AG04450 (cell line): ENCODE measurements at regions not wholly inside any gene's neighbourhood (a gene's known extent, or its start where the extent isn't known, plus 50 kb on each side); places are given as distances from the start of the nearest gene placed in this dataset.

Experiments
- CTCF ChIA-PET: fragments of 300-600, 350-600 bp; formaldehyde crosslinking; extraction: SDS; loops from one replicate; lab custom pipeline; 2022; ENCODE audit warnings: antibody characterized with exemption, inconsistent platforms; lab: Charles Lee
- POLR2A ChIA-PET: fragments of 350-600 bp; formaldehyde crosslinking; extraction: SDS; loops from one replicate; lab custom pipeline; 2021; ENCODE audit warnings: antibody characterized with exemption, inconsistent platforms; lab: Yijun Ruan, JAX
- DNase-seq: peaks from one replicate; pipeline ENCODE4 v3.0.0-alpha.2; 2011; ENCODE audit warnings: low read depth, low spot score
- H3K27ac ChIP-seq: one replicate; pipeline ENCODE4 v1.5.1; 2012; ENCODE audit warnings: low read depth, low read length, control low read depth
- H3K27me3 ChIP-seq: one replicate; pipeline ENCODE4 v1.6.0; 2012; ENCODE audit warnings: low read length; ENCODE audit not compliant: control insufficient read depth, insufficient read depth
- H3K4me3 ChIP-seq: 2 replicates; pipeline ENCODE4 v1.5.1; 2011; ENCODE audit warnings: mild to moderate bottlenecking, low read depth, low read length, control low read depth
- H3K9me3 ChIP-seq: 2 replicates; pipeline ENCODE4 v1.5.1; 2012; ENCODE audit warnings: low read length; ENCODE audit not compliant: control insufficient read depth, insufficient read depth
- TF ChIP-seq, protein P1 (sequence below): IDR thresholded peaks from 2 replicates; pipeline ENCODE4 v1.5.1; 2011; ENCODE audit warnings: low read depth, low read length, control low read depth, inconsistent platforms

DNA sequence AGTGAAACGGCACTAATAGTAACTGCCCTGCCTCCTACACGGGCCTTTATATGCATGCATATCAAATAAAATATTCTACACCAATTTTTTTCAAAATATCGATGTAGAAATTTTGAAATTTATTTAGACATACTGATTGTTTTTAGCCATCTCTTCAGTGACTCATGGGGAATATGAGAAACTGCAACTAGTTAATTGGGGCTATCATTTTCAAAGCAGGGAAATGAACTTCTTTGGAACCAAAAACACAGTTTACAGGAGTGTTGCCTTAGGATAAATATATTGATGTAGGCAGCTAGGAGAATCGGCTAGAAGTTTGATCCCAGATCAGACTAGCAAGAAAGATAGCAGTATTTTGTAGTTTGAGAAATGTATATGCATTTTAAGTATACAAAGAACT is 1010.8 kb upstream of the AGA start:
- Histone ChIP-seq H3K4me3 (no peak overlapping the region), H3K27me3 (no peaks in the 10 kb centered on the region), H3K9me3 (peaks cover 5% of the 10 kb centered on the region; the same call in 1 of the 2 replicates), H3K27ac (no peak overlapping the region)
- TF ChIP-seq, protein P1, sequence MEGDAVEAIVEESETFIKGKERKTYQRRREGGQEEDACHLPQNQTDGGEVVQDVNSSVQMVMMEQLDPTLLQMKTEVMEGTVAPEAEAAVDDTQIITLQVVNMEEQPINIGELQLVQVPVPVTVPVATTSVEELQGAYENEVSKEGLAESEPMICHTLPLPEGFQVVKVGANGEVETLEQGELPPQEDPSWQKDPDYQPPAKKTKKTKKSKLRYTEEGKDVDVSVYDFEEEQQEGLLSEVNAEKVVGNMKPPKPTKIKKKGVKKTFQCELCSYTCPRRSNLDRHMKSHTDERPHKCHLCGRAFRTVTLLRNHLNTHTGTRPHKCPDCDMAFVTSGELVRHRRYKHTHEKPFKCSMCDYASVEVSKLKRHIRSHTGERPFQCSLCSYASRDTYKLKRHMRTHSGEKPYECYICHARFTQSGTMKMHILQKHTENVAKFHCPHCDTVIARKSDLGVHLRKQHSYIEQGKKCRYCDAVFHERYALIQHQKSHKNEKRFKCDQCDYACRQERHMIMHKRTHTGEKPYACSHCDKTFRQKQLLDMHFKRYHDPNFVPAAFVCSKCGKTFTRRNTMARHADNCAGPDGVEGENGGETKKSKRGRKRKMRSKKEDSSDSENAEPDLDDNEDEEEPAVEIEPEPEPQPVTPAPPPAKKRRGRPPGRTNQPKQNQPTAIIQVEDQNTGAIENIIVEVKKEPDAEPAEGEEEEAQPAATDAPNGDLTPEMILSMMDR: no peak
- ChIA-PET CTCF (no interaction called here), POLR2A (no interaction called here)
- no peak for DNase-seq

DNA sequence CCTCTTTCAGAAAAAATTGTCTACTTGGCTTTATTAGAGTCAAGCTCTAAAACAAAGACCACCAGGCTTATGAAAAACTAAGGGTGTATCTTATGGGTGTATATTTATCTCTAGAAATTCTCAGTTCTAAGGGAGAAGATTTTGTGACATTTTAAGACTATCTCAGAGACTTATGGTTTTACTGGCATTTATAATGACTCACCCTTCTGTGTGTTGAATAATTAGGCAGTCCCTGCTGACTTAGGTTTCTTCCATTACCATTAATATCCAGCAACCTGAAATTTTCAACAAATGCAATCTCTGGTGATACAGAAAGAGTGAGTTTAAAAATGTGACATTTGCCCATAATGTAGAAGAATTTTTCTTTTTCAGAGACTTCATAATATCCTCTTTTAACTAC is 1015.0 kb upstream of the AGA start:
- ChIA-PET CTCF (no interaction called here), POLR2A (no interaction called here)
- no peak for DNase-seq
- H3K27ac ChIP-seq: no peak overlapping the region
- TF ChIP-seq, protein P1: no peak
- H3K9me3 ChIP-seq: peaks cover under 1% of the 10 kb centered on the region; the same call in 1 of the 2 replicates
- no peaks in the 10 kb centered on the region for H3K27me3 ChIP-seq
- H3K4me3 ChIP-seq: no peak overlapping the region

DNA sequence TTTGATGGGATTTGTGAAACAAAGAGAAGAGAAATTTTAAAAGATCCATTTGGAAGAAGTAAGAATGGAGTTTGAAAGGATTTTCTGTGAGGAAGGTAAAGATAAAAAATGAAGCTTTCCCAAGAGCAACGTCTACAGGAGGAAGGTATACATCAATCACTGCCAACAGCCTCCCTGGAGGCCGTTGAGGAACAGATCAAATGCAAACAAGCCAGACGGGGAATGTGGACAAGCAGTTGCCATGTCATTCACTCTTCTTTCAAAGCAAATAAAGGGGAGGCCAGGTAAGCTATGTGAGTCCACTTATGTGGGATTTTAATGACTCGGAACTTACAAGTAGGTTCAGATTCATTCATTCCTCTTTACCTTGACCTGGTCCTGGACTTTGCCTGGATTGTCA is 1020.5 kb upstream of the AGA start:
- Histone ChIP-seq H3K27ac (no peak overlapping the region), H3K9me3 (no peaks in the 10 kb centered on the region), H3K27me3 (no peaks in the 10 kb centered on the region), H3K4me3 (no peak overlapping the region)
- DNase-seq: no peak
- CTCF ChIA-PET: no interaction called here
- POLR2A ChIA-PET: no interaction called here
- TF ChIP-seq, protein P1: no peak

DNA sequence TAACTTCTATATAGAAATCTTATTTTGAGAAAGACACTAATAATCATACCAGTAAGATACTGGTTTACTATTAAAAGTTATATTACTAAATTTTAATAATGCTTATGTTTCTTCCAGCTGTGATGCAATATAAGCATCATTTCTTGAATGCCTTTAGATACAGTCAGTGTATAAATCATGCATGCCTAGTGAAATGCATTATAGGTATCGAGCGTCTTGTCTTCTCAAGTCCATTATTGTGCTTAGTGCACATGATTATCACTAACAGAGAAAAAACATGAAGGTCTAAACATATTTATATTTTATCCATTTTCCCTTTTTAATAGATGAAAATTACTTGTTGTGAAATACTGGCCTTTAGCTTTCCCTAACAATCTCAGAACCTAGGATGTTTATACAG is 1021.5 kb upstream of the AGA start:
- ChIA-PET POLR2A (no interaction called here), CTCF (no interaction called here)
- TF ChIP-seq, protein P1: no peak
- no peak for DNase-seq
- no peak overlapping the region for H3K27ac ChIP-seq
- H3K4me3 ChIP-seq: no peak overlapping the region
- no peaks in the 10 kb centered on the region for H3K27me3 ChIP-seq
- no peaks in the 10 kb centered on the region for H3K9me3 ChIP-seq

DNA sequence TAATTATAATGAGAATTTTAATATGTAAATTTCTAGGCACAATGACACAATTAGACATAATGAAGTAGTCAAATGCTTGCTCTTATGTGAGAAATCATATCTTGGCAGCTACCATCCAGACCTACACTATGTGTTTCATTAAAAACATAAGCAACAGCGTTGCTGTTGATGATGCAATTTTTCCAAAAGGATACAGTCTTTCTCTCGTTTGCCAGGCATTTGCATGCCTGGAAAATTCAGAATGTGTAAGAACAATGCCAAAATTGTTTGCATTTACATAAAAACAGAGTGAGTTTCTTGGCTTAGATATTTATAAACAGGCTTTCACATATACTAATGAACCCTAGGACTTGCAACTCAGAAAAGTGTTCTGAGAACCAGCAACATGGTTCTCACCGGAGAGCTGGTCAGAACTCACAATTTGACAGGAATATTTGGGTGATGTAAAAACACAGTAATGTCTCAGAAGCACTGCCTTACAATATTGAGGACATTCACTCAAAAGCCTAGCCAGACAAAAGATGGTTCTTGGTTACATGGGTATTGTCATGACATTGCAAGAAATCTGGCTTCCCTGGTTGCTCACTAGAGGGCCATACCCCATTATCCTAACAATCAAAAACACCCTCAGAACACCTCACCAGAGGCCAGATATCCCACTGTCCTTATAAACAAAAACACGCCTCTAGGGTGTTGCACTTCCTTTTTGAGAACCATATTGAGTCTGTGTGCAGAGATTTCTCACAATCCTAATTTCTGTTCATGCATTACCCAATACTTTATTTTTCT is 1029.0 kb upstream of the AGA start:
- DNase-seq: no peak
- TF ChIP-seq, protein P1: no peak
- Histone ChIP-seq H3K27ac (no peak overlapping the region), H3K4me3 (no peak overlapping the region), H3K9me3 (no peaks in the 10 kb centered on the region), H3K27me3 (no peaks in the 10 kb centered on the region)
- ChIA-PET POLR2A (no interaction called here), CTCF (no interaction called here)
